H1 (cell line): ENCODE measurements at regions not wholly inside any gene's neighbourhood (a gene's known extent, or its start where the extent isn't known, plus 50 kb on each side); places are given as distances from the start of the nearest gene placed in this dataset.

Experiments
- BACH1 ChIP-seq: IDR thresholded peaks from 2 replicates; pipeline ENCODE4 v1.6.1; 2012; ENCODE audit warnings: low read length, improper control_type of control experiment
- CHD7 ChIP-seq: fragments of 300-600 bp; sonication (generic); IDR thresholded peaks from 2 replicates; pipeline ENCODE4 v1.7.1; 2012; ENCODE audit warnings: low read length, moderate library complexity, mild to moderate bottlenecking, inconsistent platforms; ENCODE audit not compliant: insufficient replicate concordance
- MAFK ChIP-seq: IDR thresholded peaks from 2 replicates; pipeline ENCODE4 v1.6.1; 2012; ENCODE audit warnings: low read depth, mild to moderate bottlenecking, improper control_type of control experiment, low read length
- POU5F1 ChIP-seq: IDR thresholded peaks from 2 replicates; pipeline ENCODE4 v1.6.1; 2011; ENCODE audit warnings: low read depth, mild to moderate bottlenecking, low read length, moderate library complexity
- RXRA ChIP-seq: IDR thresholded peaks from 2 replicates; pipeline ENCODE4 v1.6.1; 2011; ENCODE audit warnings: low read depth, mild to moderate bottlenecking, low read length, moderate library complexity; ENCODE audit not compliant: insufficient read depth
- SRF ChIP-seq: IDR thresholded peaks from 2 replicates; pipeline ENCODE4 v1.6.1; 2011; ENCODE audit warnings: mild to moderate bottlenecking, low read depth, low read length, moderate library complexity
- USF2 ChIP-seq: IDR thresholded peaks from 2 replicates; pipeline ENCODE4 v1.6.1; 2011; ENCODE audit warnings: low read length, improper control_type of control experiment

DNA sequence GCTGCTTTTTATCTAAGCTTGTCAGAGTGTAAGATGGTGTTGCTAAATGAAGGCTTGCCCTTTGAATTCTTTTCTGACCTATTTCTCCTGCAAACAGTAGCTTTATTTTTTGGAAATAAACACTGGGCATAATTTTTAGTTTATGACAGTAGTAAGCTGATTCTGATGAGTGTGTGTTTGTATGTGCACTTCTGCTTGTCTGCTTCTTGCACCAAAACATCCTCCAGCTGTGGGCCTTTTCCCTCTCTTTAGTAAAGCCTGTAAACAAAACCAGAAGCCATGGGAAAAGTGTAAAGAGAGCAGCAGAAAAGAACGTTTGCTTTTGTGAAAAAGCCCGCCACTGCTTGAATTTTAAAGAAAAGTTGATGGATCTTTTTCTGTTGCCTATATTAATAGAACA, 136.4 kb upstream of the IL12A start (continued):
- TF ChIP-seq CHD7 (no peak), BACH1 (no peak), MAFK (no peak), USF2 (no peak), POU5F1 (no peak), SRF (no peak), RXRA (no peak)
